ENCODE measurements at regions not wholly inside any gene's neighbourhood (a gene's known extent, or its start where the extent isn't known, plus 50 kb on each side); places are given as distances from the start of the nearest gene placed in this dataset.

DNA sequence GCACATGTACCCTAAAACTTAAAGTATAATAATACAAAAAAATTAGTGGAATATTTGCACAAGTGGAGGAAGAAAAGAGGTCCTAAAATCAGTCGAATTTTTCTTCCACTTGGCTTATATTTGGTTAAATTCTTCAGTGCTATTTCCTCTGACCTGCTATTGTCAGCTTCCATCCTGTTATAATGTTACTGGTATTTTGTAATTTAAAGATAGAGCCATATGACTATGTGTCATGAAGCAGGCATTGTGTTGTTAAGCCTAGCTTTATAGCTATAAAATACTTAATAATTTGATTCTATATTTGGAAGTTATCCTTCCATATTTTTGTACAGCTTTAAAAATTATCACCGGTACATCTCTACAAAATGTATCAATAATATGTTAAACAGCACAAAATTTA is 455.9 kb upstream of the MARCKS start:
- no peak for FAIRE-seq
- Histone ChIP-seq H3K27me3 (ENCODE audit: insufficient read depth, low read length) (no peaks in the 10 kb centered on the region), H3K4me2 (ENCODE audit: low read length) (no peak overlapping the region), H3K79me2 (ENCODE audit: insufficient read depth, low read length) (no peaks in the 10 kb centered on the region), H3K9me3 (ENCODE audit: insufficient read depth, low read depth, low read length) (no peaks in the 10 kb centered on the region), H3K9ac (ENCODE audit: low read length) (no peak overlapping the region), H2AFZ (ENCODE audit: low read depth, low read length) (no peak overlapping the region), H3K36me3 (ENCODE audit: insufficient read depth, low read length) (no peaks in the 10 kb centered on the region), H3K4me3 (ENCODE audit: insufficient read depth, low read depth, low read length) (no peak overlapping the region), H4K20me1 (ENCODE audit: insufficient read depth, low read length) (no peaks in the 10 kb centered on the region), H3K27ac (ENCODE audit: low read depth, low read length) (no peak overlapping the region), H3K4me1 (ENCODE audit: insufficient read depth, low read length) (no peaks in the 10 kb centered on the region)
- Mint-ChIP-seq H3K36me3 (ENCODE audit: low read depth, unreplicated experiment) (no peaks in the 10 kb centered on the region), H3K9me3 (ENCODE audit: unreplicated experiment) (no peaks in the 10 kb centered on the region), H3K4me1 (ENCODE audit: low read depth, unreplicated experiment) (no peaks in the 10 kb centered on the region), H3K4me3 (ENCODE audit: unreplicated experiment) (no peak overlapping the region), H3K27ac (ENCODE audit: unreplicated experiment) (no peak overlapping the region), H3K27me3 (ENCODE audit: low read depth, unreplicated experiment) (no peaks in the 10 kb centered on the region)
- no peak for TF ChIP-seq CTCF (IDR thresholded peaks at IDR 0.05; ENCODE audit: insufficient read depth, low read depth, low read length)
- no peak for TF ChIP-seq EZH2 (IDR thresholded peaks at IDR 0.05; ENCODE audit: insufficient read depth, low read length)
- DNase-seq (ENCODE audit: low read depth): no peak

DNA sequence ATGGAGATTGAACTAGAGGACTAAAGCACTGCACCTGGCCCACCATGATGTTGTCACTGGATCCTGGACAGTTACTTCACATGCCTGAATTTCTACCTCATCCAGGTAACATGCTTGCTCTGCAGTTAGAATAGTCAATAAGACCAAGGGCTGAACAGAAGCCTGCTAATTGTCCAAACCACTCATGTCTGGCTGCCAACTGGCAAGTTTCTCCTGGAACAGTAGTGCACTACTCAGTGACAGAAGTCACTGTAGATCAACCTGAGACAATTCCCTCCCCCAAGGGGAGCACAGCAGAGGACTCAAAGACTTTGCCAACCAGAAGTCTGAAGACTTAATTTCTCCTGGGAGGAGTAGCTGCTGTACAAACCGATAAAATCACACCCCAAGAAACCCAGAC is 454.6 kb upstream of the MARCKS start:
- H3K4me1 Mint-ChIP-seq (ENCODE audit: low read depth, unreplicated experiment): no peaks in the 10 kb centered on the region
- no peak overlapping the region for H3K9ac ChIP-seq (ENCODE audit: low read length)
- DNase-seq (ENCODE audit: low read depth) (no peak), FAIRE-seq (no peak)
- H3K36me3 ChIP-seq (ENCODE audit: insufficient read depth, low read length): no peaks in the 10 kb centered on the region
- H3K27me3 ChIP-seq (ENCODE audit: insufficient read depth, low read length): no peaks in the 10 kb centered on the region
- no peak overlapping the region for H3K4me2 ChIP-seq (ENCODE audit: low read length)
- no peaks in the 10 kb centered on the region for H3K79me2 ChIP-seq (ENCODE audit: insufficient read depth, low read length)
- no peak overlapping the region for H3K4me3 ChIP-seq (ENCODE audit: insufficient read depth, low read depth, low read length)
- H2AFZ ChIP-seq (ENCODE audit: low read depth, low read length): no peak overlapping the region
- no peak overlapping the region for H3K27ac ChIP-seq (ENCODE audit: low read depth, low read length)
- H3K9me3 ChIP-seq (ENCODE audit: insufficient read depth, low read depth, low read length): no peaks in the 10 kb centered on the region
- H3K9me3 Mint-ChIP-seq (ENCODE audit: unreplicated experiment): no peaks in the 10 kb centered on the region
- no peaks in the 10 kb centered on the region for H3K4me1 ChIP-seq (ENCODE audit: insufficient read depth, low read length)
- no peaks in the 10 kb centered on the region for H4K20me1 ChIP-seq (ENCODE audit: insufficient read depth, low read length)
- no peak overlapping the region for H3K4me3 Mint-ChIP-seq (ENCODE audit: unreplicated experiment)
- TF ChIP-seq EZH2 (IDR thresholded peaks at IDR 0.05; ENCODE audit: insufficient read depth, low read length) (no peak), CTCF (IDR thresholded peaks at IDR 0.05; ENCODE audit: insufficient read depth, low read depth, low read length) (no peak)
- H3K27me3 Mint-ChIP-seq (ENCODE audit: low read depth, unreplicated experiment): no peaks in the 10 kb centered on the region
- H3K36me3 Mint-ChIP-seq (ENCODE audit: low read depth, unreplicated experiment): no peaks in the 10 kb centered on the region
- H3K27ac Mint-ChIP-seq (ENCODE audit: unreplicated experiment): no peak overlapping the region

- Histone ChIP-seq H3K27ac (ENCODE audit: low read depth, low read length) (no peak overlapping the region), H4K20me1 (ENCODE audit: insufficient read depth, low read length) (no peaks in the 10 kb centered on the region), H3K79me2 (ENCODE audit: insufficient read depth, low read length) (no peaks in the 10 kb centered on the region), H3K4me2 (ENCODE audit: low read length) (no peak overlapping the region), H3K4me1 (ENCODE audit: insufficient read depth, low read length) (no peaks in the 10 kb centered on the region), H3K27me3 (ENCODE audit: insufficient read depth, low read length) (no peaks in the 10 kb centered on the region), H3K36me3 (ENCODE audit: insufficient read depth, low read length) (no peaks in the 10 kb centered on the region), H2AFZ (ENCODE audit: low read depth, low read length) (no peak overlapping the region), H3K4me3 (ENCODE audit: insufficient read depth, low read depth, low read length) (no peak overlapping the region), H3K9me3 (ENCODE audit: insufficient read depth, low read depth, low read length) (no peaks in the 10 kb centered on the region), H3K9ac (ENCODE audit: low read length) (no peak overlapping the region)
- Mint-ChIP-seq H3K27me3 (ENCODE audit: low read depth, unreplicated experiment) (no peaks in the 10 kb centered on the region), H3K36me3 (ENCODE audit: low read depth, unreplicated experiment) (no peaks in the 10 kb centered on the region), H3K27ac (ENCODE audit: unreplicated experiment) (no peak overlapping the region), H3K4me1 (ENCODE audit: low read depth, unreplicated experiment) (no peaks in the 10 kb centered on the region), H3K4me3 (ENCODE audit: unreplicated experiment) (no peak overlapping the region), H3K9me3 (ENCODE audit: unreplicated experiment) (no peaks in the 10 kb centered on the region)
- FAIRE-seq: no peak
- no peak for DNase-seq (ENCODE audit: low read depth)
- TF ChIP-seq CTCF (IDR thresholded peaks at IDR 0.05; ENCODE audit: insufficient read depth, low read depth, low read length) (no peak), EZH2 (IDR thresholded peaks at IDR 0.05; ENCODE audit: insufficient read depth, low read length) (no peak)
These were observed 453.1 kb upstream of the MARCKS start for GRCh38 chr6:113403966-113404595.
